ENCODE measurements at regions not wholly inside any gene's neighbourhood (a gene's known extent, or its start where the extent isn't known, plus 50 kb on each side); places are given as distances from the start of the nearest gene placed in this dataset.

DNA sequence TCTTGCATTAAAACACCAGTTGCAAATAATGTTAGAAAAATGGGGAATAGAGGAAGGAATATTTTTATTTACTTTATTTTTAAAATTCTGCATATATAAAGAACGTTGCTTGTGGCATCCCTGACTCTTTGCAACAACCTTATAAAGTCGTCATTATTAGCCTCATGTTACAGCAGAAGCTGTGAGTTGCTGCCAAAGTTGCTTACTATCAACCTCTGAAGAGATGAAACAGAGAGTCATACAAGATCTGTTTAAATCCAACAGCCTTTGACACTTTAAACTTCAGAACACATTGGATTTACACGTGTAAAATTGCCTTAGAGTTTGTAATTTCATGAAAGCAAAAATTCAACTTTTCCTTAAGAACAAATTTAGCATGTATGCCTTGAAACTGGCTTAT is 221.9 kb downstream of the MRPL39 start:
- TF ChIP-seq EP300 (IDR thresholded peaks at IDR 0.05; ENCODE audit: low read depth): no peak
- no peak for TF ChIP-seq POLR2A (IDR thresholded peaks at IDR 0.05)
- TF ChIP-seq CTCF (IDR thresholded peaks at IDR 0.05): no peak

Measured in transverse colon (tissue), 3 donors.